ENCODE measurements at regions not wholly inside any gene's neighbourhood (a gene's known extent, or its start where the extent isn't known, plus 50 kb on each side); places are given as distances from the start of the nearest gene placed in this dataset.

DNA sequence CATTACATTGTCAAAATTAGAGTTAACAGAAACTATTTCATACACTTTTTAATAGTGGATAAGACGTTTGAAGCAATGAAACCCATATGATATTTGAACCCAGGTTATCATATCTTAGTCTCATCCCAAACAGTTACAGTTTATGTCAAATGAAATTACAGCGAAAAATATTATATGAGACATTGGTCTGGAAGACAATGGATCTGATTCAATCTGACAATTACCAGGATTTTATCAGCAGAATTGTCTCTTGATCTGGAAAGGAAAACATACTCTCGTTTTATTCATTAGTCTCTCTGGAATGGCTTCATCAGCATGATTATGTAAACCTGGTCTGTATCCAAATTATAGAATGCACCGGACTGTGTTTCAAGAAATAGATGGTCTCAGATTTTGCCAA, 818.6 kb downstream of the NCAM2 start:
- TF ChIP-seq, protein P1, sequence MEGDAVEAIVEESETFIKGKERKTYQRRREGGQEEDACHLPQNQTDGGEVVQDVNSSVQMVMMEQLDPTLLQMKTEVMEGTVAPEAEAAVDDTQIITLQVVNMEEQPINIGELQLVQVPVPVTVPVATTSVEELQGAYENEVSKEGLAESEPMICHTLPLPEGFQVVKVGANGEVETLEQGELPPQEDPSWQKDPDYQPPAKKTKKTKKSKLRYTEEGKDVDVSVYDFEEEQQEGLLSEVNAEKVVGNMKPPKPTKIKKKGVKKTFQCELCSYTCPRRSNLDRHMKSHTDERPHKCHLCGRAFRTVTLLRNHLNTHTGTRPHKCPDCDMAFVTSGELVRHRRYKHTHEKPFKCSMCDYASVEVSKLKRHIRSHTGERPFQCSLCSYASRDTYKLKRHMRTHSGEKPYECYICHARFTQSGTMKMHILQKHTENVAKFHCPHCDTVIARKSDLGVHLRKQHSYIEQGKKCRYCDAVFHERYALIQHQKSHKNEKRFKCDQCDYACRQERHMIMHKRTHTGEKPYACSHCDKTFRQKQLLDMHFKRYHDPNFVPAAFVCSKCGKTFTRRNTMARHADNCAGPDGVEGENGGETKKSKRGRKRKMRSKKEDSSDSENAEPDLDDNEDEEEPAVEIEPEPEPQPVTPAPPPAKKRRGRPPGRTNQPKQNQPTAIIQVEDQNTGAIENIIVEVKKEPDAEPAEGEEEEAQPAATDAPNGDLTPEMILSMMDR (IDR thresholded peaks at IDR 0.05) = no peak
- TF ChIP-seq POLR2A (IDR thresholded peaks at IDR 0.05) = no peak

Measured in uterus (tissue), 2 donors.